ENCODE measurements at regions not wholly inside any gene's neighbourhood (a gene's known extent, or its start where the extent isn't known, plus 50 kb on each side); places are given as distances from the start of the nearest gene placed in this dataset.

- TF ChIP-seq CTCF (IDR thresholded peaks at IDR 0.05; ENCODE audit: insufficient read depth, low read length, poor library complexity, severe bottlenecking) (no peak), EZH2phosphoT487 (conservative IDR thresholded peaks at IDR 0.05; ENCODE audit: low read length) (no peak)
- Histone ChIP-seq H3K9me2 (replicated peaks; ENCODE audit: insufficient read depth, low read length) (no peaks in the 10 kb centered on the region), H3K27me3 (ENCODE audit: low read length) (no peaks in the 10 kb centered on the region), H4K20me1 (ENCODE audit: low read depth, low read length) (no peaks in the 10 kb centered on the region), H3K4me3 (ENCODE audit: insufficient read depth, low read length, poor library complexity, severe bottlenecking) (no peak overlapping the region), H2AFZ (ENCODE audit: low read depth, low read length, severe bottlenecking) (no peak overlapping the region), H3K9me3 (ENCODE audit: insufficient read depth, low read length) (no peaks in the 10 kb centered on the region), H3K27ac (ENCODE audit: low read depth, low read length) (no peak overlapping the region), H3K79me2 (ENCODE audit: insufficient read depth, low read length) (no peaks in the 10 kb centered on the region), H3K9ac (ENCODE audit: low read length) (no peak overlapping the region), H3F3A (ENCODE audit: insufficient read depth) (no peaks in the 10 kb centered on the region), H3K4me2 (ENCODE audit: low read depth, low read length, poor library complexity, severe bottlenecking) (no peak overlapping the region), H3K36me3 (ENCODE audit: low read length) (no peaks in the 10 kb centered on the region)
Measured at GRCh38 chr14:45531022-45531421, 278.0 kb upstream of the MIS18BP1 start.

- no peaks in the 10 kb centered on the region for H3K79me2 ChIP-seq (ENCODE audit: insufficient read depth, low read length)
- H3K27ac ChIP-seq (ENCODE audit: low read depth, low read length), result no peak overlapping the region
- no peak overlapping the region for H3K4me3 ChIP-seq (ENCODE audit: insufficient read depth, low read length, poor library complexity, severe bottlenecking)
- peak overlapping the region; percentile 78 for H2AFZ ChIP-seq (ENCODE audit: low read depth, low read length, severe bottlenecking)
- H3F3A ChIP-seq (ENCODE audit: insufficient read depth), result no peaks in the 10 kb centered on the region
- H3K9ac ChIP-seq (ENCODE audit: low read length), result no peak overlapping the region
- peak; percentile 43 for TF ChIP-seq CTCF (IDR thresholded peaks at IDR 0.05; ENCODE audit: insufficient read depth, low read length, poor library complexity, severe bottlenecking)
- no peak for TF ChIP-seq EZH2phosphoT487 (conservative IDR thresholded peaks at IDR 0.05; ENCODE audit: low read length)
- no peaks in the 10 kb centered on the region for H3K9me2 ChIP-seq (replicated peaks; ENCODE audit: insufficient read depth, low read length)
- no peaks in the 10 kb centered on the region for H3K27me3 ChIP-seq (ENCODE audit: low read length)
- no peaks in the 10 kb centered on the region for H3K36me3 ChIP-seq (ENCODE audit: low read length)
- H3K4me2 ChIP-seq (ENCODE audit: low read depth, low read length, poor library complexity, severe bottlenecking), result no peak overlapping the region
- no peaks in the 10 kb centered on the region for H4K20me1 ChIP-seq (ENCODE audit: low read depth, low read length)
- H3K9me3 ChIP-seq (ENCODE audit: insufficient read depth, low read length), result no peaks in the 10 kb centered on the region
Measured at GRCh38 chr14:45526715-45527549, 273.9 kb upstream of the MIS18BP1 start.

GRCh38 chr14:45519766-45520165 lies 266.8 kb upstream of the MIS18BP1 start:
- Histone ChIP-seq H2AFZ (ENCODE audit: low read depth, low read length, severe bottlenecking) (no peak overlapping the region), H4K20me1 (ENCODE audit: low read depth, low read length) (no peaks in the 10 kb centered on the region), H3K4me2 (ENCODE audit: low read depth, low read length, poor library complexity, severe bottlenecking) (no peak overlapping the region), H3K27me3 (ENCODE audit: low read length) (no peaks in the 10 kb centered on the region), H3K4me3 (ENCODE audit: insufficient read depth, low read length, poor library complexity, severe bottlenecking) (no peak overlapping the region), H3K9me2 (replicated peaks; ENCODE audit: insufficient read depth, low read length) (no peaks in the 10 kb centered on the region), H3K9me3 (ENCODE audit: insufficient read depth, low read length) (no peaks in the 10 kb centered on the region), H3F3A (ENCODE audit: insufficient read depth) (no peaks in the 10 kb centered on the region), H3K9ac (ENCODE audit: low read length) (no peak overlapping the region), H3K27ac (ENCODE audit: low read depth, low read length) (no peak overlapping the region), H3K79me2 (ENCODE audit: insufficient read depth, low read length) (no peaks in the 10 kb centered on the region), H3K36me3 (ENCODE audit: low read length) (no peaks in the 10 kb centered on the region)
- TF ChIP-seq CTCF (IDR thresholded peaks at IDR 0.05; ENCODE audit: insufficient read depth, low read length, poor library complexity, severe bottlenecking) (no peak), EZH2phosphoT487 (conservative IDR thresholded peaks at IDR 0.05; ENCODE audit: low read length) (no peak)
